Heart left ventricle (tissue), 13 donors: ENCODE measurements at regions not wholly inside any gene's neighbourhood (a gene's known extent, or its start where the extent isn't known, plus 50 kb on each side); places are given as distances from the start of the nearest gene placed in this dataset.

Source experiments
- CTCF ChIP-seq, 12 donors: fragments of 200-600 bp; sonication (generic) in 4 of 12; IDR thresholded peaks; one replicate each; pipeline versions ENCODE4 v1.5.0 to v1.8.0; 2018 to 2022; ENCODE audit warnings: antibody characterized with exemption in 12 of 12, mild to moderate bottlenecking in 5 of 12
- POLR2A ChIP-seq, 2 donors: fragments of 450-650 bp; IDR thresholded peaks; one replicate each; pipeline ENCODE4 v1.6.1; 2017; ENCODE audit warnings: antibody characterized with exemption in 2 of 2, mild to moderate bottlenecking in 2 of 2, moderate library complexity in 2 of 2
- donor health status: ischemic (EF 13 %, LVEDD 7.1; RV severe dilation, severe dysfunction).
- donor health status: DM: no; HTN: yes; CAD: no.
- donor health status: DM: no; HTN: no; CAD: no.
- donor health status: ischemic (EF 25% LVEDD 6.9; RV normal size, moderate dysfunction).
- donor health status: ischemic (EF 25% LVEDD 5.7; RV mildly dilated, moderate dysfunction).
- donor health status: ischemic (EF 35%, LVEDD 5.7; RV mildly dilated, moderate dysfunction).
- donor health status: nonischemic (EF 11% LVEDD 7.7; RV severe dilation, severe dysfunction).
- donor health status: DM: yes; HTN: yes; CAD: no.
- donor health status: PGD.
- donor health status: ischemic (EF 29% LVEDD 5.4; RV normal size, mild dysfunction).
- donor health status: nonischemic (EF 23%, LVEDD 6.1; RV moderate dilation, normal function).

- no peak for TF ChIP-seq POLR2A (IDR thresholded peaks at IDR 0.05)
- no peak for TF ChIP-seq CTCF (IDR thresholded peaks at IDR 0.05)
Measured at GRCh38 chr6:108779536-108780275, 68.5 kb upstream of the ARMC2 start.
